ENCODE measurements at regions not wholly inside any gene's neighbourhood (a gene's known extent, or its start where the extent isn't known, plus 50 kb on each side); places are given as distances from the start of the nearest gene placed in this dataset.

GRCh38 chr9:107841076-107841475, 351.5 kb upstream of the KLF4 start:
- no peak overlapping the region for H3K4me2 ChIP-seq (ENCODE audit: control insufficient read depth, extremely low read depth, insufficient read depth, low read depth, low read length)
- no peaks in the 10 kb centered on the region for H4K20me1 ChIP-seq (ENCODE audit: control insufficient read depth, extremely low read depth, insufficient read depth, low read length)
- H3K27me3 ChIP-seq (ENCODE audit: control insufficient read depth, extremely low read depth, insufficient read depth, low read length), result no peaks in the 10 kb centered on the region
- H3K4me1 ChIP-seq (ENCODE audit: control insufficient read depth, extremely low read depth, insufficient read depth, low read length), result no peaks in the 10 kb centered on the region
- no peak for DNase-seq (ENCODE audit: low read depth, low spot score)
- H3K9ac ChIP-seq (ENCODE audit: control insufficient read depth, extremely low read depth, insufficient read depth, low read length), result no peak overlapping the region
- no peaks in the 10 kb centered on the region for H3K79me2 ChIP-seq (ENCODE audit: control insufficient read depth, insufficient read depth, low read length)
- H3K9me3 ChIP-seq (ENCODE audit: control insufficient read depth, low read depth, low read length), result no peaks in the 10 kb centered on the region
- H3K9me1 ChIP-seq (ENCODE audit: control insufficient read depth, extremely low read depth, insufficient read depth, low read length), result no peaks in the 10 kb centered on the region
- no peaks in the 10 kb centered on the region for H3K36me3 ChIP-seq (ENCODE audit: control insufficient read depth in 2 of 2, extremely low read depth in 1 of 2, insufficient read depth in 2 of 2, low read length in 2 of 2)
- TF ChIP-seq, protein P1, sequence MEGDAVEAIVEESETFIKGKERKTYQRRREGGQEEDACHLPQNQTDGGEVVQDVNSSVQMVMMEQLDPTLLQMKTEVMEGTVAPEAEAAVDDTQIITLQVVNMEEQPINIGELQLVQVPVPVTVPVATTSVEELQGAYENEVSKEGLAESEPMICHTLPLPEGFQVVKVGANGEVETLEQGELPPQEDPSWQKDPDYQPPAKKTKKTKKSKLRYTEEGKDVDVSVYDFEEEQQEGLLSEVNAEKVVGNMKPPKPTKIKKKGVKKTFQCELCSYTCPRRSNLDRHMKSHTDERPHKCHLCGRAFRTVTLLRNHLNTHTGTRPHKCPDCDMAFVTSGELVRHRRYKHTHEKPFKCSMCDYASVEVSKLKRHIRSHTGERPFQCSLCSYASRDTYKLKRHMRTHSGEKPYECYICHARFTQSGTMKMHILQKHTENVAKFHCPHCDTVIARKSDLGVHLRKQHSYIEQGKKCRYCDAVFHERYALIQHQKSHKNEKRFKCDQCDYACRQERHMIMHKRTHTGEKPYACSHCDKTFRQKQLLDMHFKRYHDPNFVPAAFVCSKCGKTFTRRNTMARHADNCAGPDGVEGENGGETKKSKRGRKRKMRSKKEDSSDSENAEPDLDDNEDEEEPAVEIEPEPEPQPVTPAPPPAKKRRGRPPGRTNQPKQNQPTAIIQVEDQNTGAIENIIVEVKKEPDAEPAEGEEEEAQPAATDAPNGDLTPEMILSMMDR (optimal IDR thresholded peaks at IDR 0.05 in 1 of 3, IDR thresholded peaks at IDR 0.05 in 1 of 3, conservative IDR thresholded peaks at IDR 0.05 in 1 of 3; ENCODE audit: extremely low read depth in 1 of 3, insufficient read depth in 2 of 3, low read length in 3 of 3), result no peak
- TF ChIP-seq EZH2 (IDR thresholded peaks at IDR 0.05; ENCODE audit: low read length), result no peak
- no peak overlapping the region for H2AFZ ChIP-seq (ENCODE audit: control insufficient read depth, low read length)
- no peak overlapping the region for H3K27ac ChIP-seq (ENCODE audit: control insufficient read depth, insufficient read depth, low read length)
- dilution Hi-C loops (cut with MboI; ENCODE audit: extremely low pct_ligation_motif_present, low sequenced_read_pairs), result no loop called here
- FAIRE-seq, result no peak
- no peak overlapping the region for H3K4me3 ChIP-seq (ENCODE audit: control insufficient read depth in 2 of 3, extremely low read depth in 1 of 3, insufficient read depth in 2 of 3, low read depth in 1 of 3, low read length in 3 of 3)

GRCh38 chr9:107839371-107839770, 349.8 kb upstream of the KLF4 start:
- Histone ChIP-seq H3K79me2 (ENCODE audit: control insufficient read depth, insufficient read depth, low read length) (no peaks in the 10 kb centered on the region), H3K4me3 (ENCODE audit: control insufficient read depth in 2 of 3, extremely low read depth in 1 of 3, insufficient read depth in 2 of 3, low read depth in 1 of 3, low read length in 3 of 3) (no peak overlapping the region), H3K27me3 (ENCODE audit: control insufficient read depth, extremely low read depth, insufficient read depth, low read length) (no peaks in the 10 kb centered on the region), H2AFZ (ENCODE audit: control insufficient read depth, low read length) (no peak overlapping the region), H3K36me3 (ENCODE audit: control insufficient read depth in 2 of 2, extremely low read depth in 1 of 2, insufficient read depth in 2 of 2, low read length in 2 of 2) (no peaks in the 10 kb centered on the region), H3K9me1 (ENCODE audit: control insufficient read depth, extremely low read depth, insufficient read depth, low read length) (no peaks in the 10 kb centered on the region), H4K20me1 (ENCODE audit: control insufficient read depth, extremely low read depth, insufficient read depth, low read length) (no peaks in the 10 kb centered on the region), H3K4me2 (ENCODE audit: control insufficient read depth, extremely low read depth, insufficient read depth, low read depth, low read length) (no peak overlapping the region), H3K27ac (ENCODE audit: control insufficient read depth, insufficient read depth, low read length) (no peak overlapping the region), H3K4me1 (ENCODE audit: control insufficient read depth, extremely low read depth, insufficient read depth, low read length) (no peaks in the 10 kb centered on the region), H3K9ac (ENCODE audit: control insufficient read depth, extremely low read depth, insufficient read depth, low read length) (no peak overlapping the region), H3K9me3 (ENCODE audit: control insufficient read depth, low read depth, low read length) (no peaks in the 10 kb centered on the region)
- dilution Hi-C loops (cut with MboI; ENCODE audit: extremely low pct_ligation_motif_present, low sequenced_read_pairs), result no loop called here
- DNase-seq (ENCODE audit: low read depth, low spot score) (no peak), FAIRE-seq (no peak)
- no peak for TF ChIP-seq EZH2 (IDR thresholded peaks at IDR 0.05; ENCODE audit: low read length)
- TF ChIP-seq, protein P1 (optimal IDR thresholded peaks at IDR 0.05 in 1 of 3, IDR thresholded peaks at IDR 0.05 in 1 of 3, conservative IDR thresholded peaks at IDR 0.05 in 1 of 3; ENCODE audit: extremely low read depth in 1 of 3, insufficient read depth in 2 of 3, low read length in 3 of 3), result no peak

Measured in keratinocyte (primary cell).